Glutamatergic neuron (in vitro differentiated cells): ENCODE measurements at regions not wholly inside any gene's neighbourhood (a gene's known extent, or its start where the extent isn't known, plus 50 kb on each side); places are given as distances from the start of the nearest gene placed in this dataset.

ENCODE experiments used
- DNase-seq: peaks from one replicate; pipeline ENCODE4 v3.0.0; 2022
- H3K27ac Mint-ChIP-seq: one replicate; pipeline ENCODE4 v1.8.0; 2020; ENCODE audit warnings: mild to moderate bottlenecking, mixed read lengths, inconsistent platforms; ENCODE audit not compliant: unreplicated experiment
- H3K27me3 Mint-ChIP-seq: one replicate; pipeline ENCODE4 v1.8.0; 2020; ENCODE audit warnings: mild to moderate bottlenecking, moderate library complexity, mixed read lengths, inconsistent platforms; ENCODE audit not compliant: unreplicated experiment
- H3K36me3 Mint-ChIP-seq: one replicate; pipeline ENCODE4 v1.8.0; 2020; ENCODE audit warnings: mild to moderate bottlenecking, mixed read lengths, inconsistent platforms; ENCODE audit not compliant: unreplicated experiment
- H3K4me1 Mint-ChIP-seq: one replicate; pipeline ENCODE4 v1.8.0; 2020; ENCODE audit warnings: mild to moderate bottlenecking, low read depth, mixed read lengths, inconsistent platforms; ENCODE audit not compliant: unreplicated experiment
- H3K4me3 Mint-ChIP-seq: one replicate; pipeline ENCODE4 v1.8.0; 2020; ENCODE audit warnings: mild to moderate bottlenecking, mixed read lengths, inconsistent platforms; ENCODE audit not compliant: unreplicated experiment
- H3K9me3 Mint-ChIP-seq: one replicate; pipeline ENCODE4 v1.8.0; 2020; ENCODE audit warnings: mild to moderate bottlenecking, moderate library complexity, mixed read lengths, inconsistent platforms; ENCODE audit not compliant: unreplicated experiment
- TF ChIP-seq, protein P1 (sequence below): fragments of 200-600 bp; sonication (generic); IDR thresholded peaks from one replicate; pipeline ENCODE4 v1.5.0; 2021; ENCODE audit not compliant: partially characterized antibody, unreplicated experiment

DNA sequence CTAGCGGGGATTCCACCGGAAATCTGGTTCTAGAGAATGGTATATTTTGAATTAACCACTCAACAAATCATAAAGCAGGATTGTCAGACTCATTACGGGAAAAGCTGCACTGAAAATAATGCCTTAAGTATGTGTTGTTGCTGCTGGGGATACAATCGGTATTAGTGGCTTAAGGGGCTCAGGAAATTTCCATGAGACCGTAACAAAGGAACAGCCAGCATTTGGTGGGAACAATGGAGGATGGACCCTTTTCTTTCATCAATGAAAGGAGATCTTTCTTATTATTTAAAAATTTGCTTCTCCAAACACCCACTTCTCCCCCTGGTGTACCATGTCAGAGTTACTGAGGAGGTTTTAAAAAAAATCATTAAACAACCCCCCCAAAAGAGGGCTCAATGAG is 342.6 kb upstream of the ZFHX3 start:
- TF ChIP-seq, protein P1, sequence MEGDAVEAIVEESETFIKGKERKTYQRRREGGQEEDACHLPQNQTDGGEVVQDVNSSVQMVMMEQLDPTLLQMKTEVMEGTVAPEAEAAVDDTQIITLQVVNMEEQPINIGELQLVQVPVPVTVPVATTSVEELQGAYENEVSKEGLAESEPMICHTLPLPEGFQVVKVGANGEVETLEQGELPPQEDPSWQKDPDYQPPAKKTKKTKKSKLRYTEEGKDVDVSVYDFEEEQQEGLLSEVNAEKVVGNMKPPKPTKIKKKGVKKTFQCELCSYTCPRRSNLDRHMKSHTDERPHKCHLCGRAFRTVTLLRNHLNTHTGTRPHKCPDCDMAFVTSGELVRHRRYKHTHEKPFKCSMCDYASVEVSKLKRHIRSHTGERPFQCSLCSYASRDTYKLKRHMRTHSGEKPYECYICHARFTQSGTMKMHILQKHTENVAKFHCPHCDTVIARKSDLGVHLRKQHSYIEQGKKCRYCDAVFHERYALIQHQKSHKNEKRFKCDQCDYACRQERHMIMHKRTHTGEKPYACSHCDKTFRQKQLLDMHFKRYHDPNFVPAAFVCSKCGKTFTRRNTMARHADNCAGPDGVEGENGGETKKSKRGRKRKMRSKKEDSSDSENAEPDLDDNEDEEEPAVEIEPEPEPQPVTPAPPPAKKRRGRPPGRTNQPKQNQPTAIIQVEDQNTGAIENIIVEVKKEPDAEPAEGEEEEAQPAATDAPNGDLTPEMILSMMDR: no peak
- H3K4me1 Mint-ChIP-seq: no peaks in the 10 kb centered on the region
- no peak for DNase-seq

DNA sequence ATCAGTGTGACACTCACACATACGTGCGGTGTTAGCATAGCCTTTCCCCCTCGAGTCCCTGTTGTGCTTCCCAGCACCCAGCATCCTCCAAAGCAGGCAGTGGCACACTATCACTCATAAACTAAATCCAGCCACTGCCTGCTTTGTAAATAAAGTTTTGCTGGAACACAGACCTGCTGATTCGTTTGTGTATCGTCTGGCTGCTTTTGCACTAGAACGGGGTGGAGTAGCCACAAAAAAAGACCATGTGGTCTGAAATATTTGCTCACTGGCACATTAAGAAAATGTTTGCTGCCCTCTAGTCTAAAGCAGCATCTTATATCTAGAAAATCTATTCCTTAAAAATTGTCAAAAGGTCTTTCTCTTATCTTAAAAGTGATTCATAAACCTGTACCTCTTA is 341.2 kb upstream of the ZFHX3 start:
- DNase-seq: no peak
- Mint-ChIP-seq H3K27ac (no peak overlapping the region), H3K9me3 (no peaks in the 10 kb centered on the region)

More for the DNA sequence above, 342.6 kb upstream of the ZFHX3 start:
- Mint-ChIP-seq H3K36me3 (no peaks in the 10 kb centered on the region), H3K9me3 (no peaks in the 10 kb centered on the region), H3K4me3 (no peak overlapping the region), H3K27me3 (peaks cover 2% of the 10 kb centered on the region), H3K27ac (no peak overlapping the region)

DNA sequence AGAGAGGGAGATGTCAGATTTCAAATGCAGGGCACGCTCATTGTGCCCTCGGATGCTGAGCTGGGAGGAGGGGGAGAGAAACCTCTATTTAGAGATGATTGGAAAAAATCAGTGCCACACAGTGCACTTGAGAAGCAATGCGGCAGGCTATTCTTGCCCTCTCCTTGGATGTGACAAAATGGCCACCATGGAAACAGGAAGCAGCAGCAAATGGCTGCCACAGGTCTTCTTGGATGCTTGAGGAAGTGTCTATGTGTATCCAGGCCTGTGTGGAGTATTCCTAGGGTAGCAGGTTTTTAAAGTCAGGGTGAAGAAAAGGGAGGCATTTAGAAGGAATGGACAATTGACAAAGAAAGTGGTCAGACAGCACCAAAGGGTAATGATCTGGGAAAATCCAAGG is 340.1 kb upstream of the ZFHX3 start:
- no peaks in the 10 kb centered on the region for H3K36me3 Mint-ChIP-seq
- no peak overlapping the region for H3K27ac Mint-ChIP-seq
- DNase-seq: no peak
- H3K27me3 Mint-ChIP-seq: peaks cover 2% of the 10 kb centered on the region
- TF ChIP-seq, protein P1: no peak
- no peaks in the 10 kb centered on the region for H3K4me1 Mint-ChIP-seq
- H3K4me3 Mint-ChIP-seq: no peak overlapping the region
- H3K9me3 Mint-ChIP-seq: peaks cover 3% of the 10 kb centered on the region

More for the DNA sequence above, 341.2 kb upstream of the ZFHX3 start:
- TF ChIP-seq, protein P1: no peak
- H3K4me3 Mint-ChIP-seq: no peak overlapping the region
- peaks cover 2% of the 10 kb centered on the region for H3K27me3 Mint-ChIP-seq
- H3K4me1 Mint-ChIP-seq: no peaks in the 10 kb centered on the region
- no peaks in the 10 kb centered on the region for H3K36me3 Mint-ChIP-seq

DNA sequence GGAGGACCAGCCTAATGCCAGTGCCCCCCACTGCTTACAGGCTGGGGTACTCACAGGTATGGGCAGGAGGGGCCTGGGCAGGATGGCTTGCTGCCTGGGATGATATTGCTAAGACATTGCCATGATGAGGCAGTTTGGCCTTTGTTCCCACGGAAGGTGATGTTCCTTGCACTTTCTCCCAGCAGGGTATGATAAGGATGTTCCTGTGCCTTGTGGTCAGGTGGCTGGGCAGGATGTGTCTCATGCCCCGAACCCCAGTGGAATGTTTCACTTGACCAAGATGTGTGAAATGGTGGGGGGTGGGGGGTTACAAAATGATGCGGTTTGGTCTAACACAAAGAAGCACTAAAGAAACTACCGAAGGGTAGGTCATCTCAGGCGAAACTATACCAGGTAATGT is 337.8 kb upstream of the ZFHX3 start:
- no peak overlapping the region for H3K27ac Mint-ChIP-seq
- no peaks in the 10 kb centered on the region for H3K4me1 Mint-ChIP-seq
- TF ChIP-seq, protein P1: no peak
- no peaks in the 10 kb centered on the region for H3K36me3 Mint-ChIP-seq
- peaks cover 2% of the 10 kb centered on the region for H3K27me3 Mint-ChIP-seq
- no peak overlapping the region for H3K4me3 Mint-ChIP-seq
- H3K9me3 Mint-ChIP-seq: peaks cover 3% of the 10 kb centered on the region
- no peak for DNase-seq

DNA sequence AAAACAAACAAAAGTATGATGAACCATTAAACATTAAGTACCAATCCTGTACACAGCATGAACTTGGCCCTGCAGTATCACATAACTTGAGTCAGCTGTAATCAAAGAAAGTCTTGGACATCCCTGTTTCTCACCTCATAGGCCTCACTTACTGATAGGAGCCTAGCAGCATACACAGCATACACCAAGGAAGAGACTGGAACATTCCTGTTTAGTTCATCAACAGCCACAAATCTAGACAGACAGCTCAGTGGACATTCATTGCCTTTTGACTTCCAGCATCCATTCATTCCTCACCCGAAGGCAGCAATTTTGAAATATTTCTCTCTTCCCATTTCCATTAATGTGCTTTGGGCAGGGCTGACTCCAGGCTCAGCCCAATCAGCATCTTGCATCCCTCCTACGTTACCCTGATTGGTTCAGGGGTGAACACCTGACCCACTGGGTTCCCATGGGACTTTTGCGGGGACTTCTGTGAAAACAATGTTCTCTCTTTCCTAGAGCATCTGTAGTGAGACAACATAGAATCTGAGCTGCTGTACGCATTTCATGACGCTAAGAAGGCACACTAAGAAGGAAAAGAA is 336.7 kb upstream of the ZFHX3 start:
- H3K9me3 Mint-ChIP-seq: peaks cover 3% of the 10 kb centered on the region
- no peak overlapping the region for H3K4me3 Mint-ChIP-seq
- no peak overlapping the region for H3K27ac Mint-ChIP-seq
- H3K36me3 Mint-ChIP-seq: no peaks in the 10 kb centered on the region
- TF ChIP-seq, protein P1: no peak
- peaks cover 2% of the 10 kb centered on the region for H3K27me3 Mint-ChIP-seq
- no peak for DNase-seq
- H3K4me1 Mint-ChIP-seq: no peaks in the 10 kb centered on the region
